IMR-90 (cell line): ENCODE measurements at regions not wholly inside any gene's neighbourhood (a gene's known extent, or its start where the extent isn't known, plus 50 kb on each side); places are given as distances from the start of the nearest gene placed in this dataset.

Experiments
- ATAC-seq: fragments of 200-7000 bp; cut with Tn5 transposase; 2 replicates; pipeline ENCODE4 v1.9.1; 2020; ENCODE audit warnings: low read depth, mild to moderate bottlenecking, moderate library complexity
- BruUV-seq: library from RNA; stranded (reverse); fragments of 400-500 nt; replicated peaks from 2 replicates; lab custom pipeline; 2021; lab: Mats Ljungman, UMichigan
- CTCF ChIA-PET: fragments of 300-600 bp; formaldehyde crosslinking; extraction: SDS; loops from one replicate; lab custom pipeline; 2021; ENCODE audit warnings: antibody characterized with exemption; lab: Yijun Ruan, JAX
- POLR2A ChIA-PET: fragments of 300-600 bp; sonication (Branson Sonifier 250); formaldehyde crosslinking; loops from one replicate; lab custom pipeline; 2022; ENCODE audit warnings: antibody characterized with exemption; ENCODE audit not compliant: unreplicated experiment; lab: Charles Lee
- DNase-seq: peaks from one replicate; pipeline ENCODE4 v3.0.0; 2013
- H2AFZ ChIP-seq: replicated peaks from 2 replicates; pipeline ENCODE3; 2013; ENCODE audit warnings: low read length, mild to moderate bottlenecking; ENCODE audit not compliant: poor library complexity
- H2AK5ac ChIP-seq: 2 replicates; pipeline ENCODE4 v1.6.1; 2013; ENCODE audit warnings: low read depth, low read length, inconsistent platforms
- H2AK9ac ChIP-seq: replicated peaks from 2 replicates; pipeline ENCODE3; 2013; ENCODE audit warnings: mild to moderate bottlenecking, low read depth, low read length, moderate library complexity; ENCODE audit not compliant: poor library complexity
- H2BK120ac ChIP-seq: 2 replicates; pipeline ENCODE4 v1.6.1; 2013; ENCODE audit warnings: low read depth, low read length, inconsistent platforms
- H2BK15ac ChIP-seq: 3 replicates; pipeline ENCODE4 v1.6.1; 2013; ENCODE audit warnings: low read depth, low read length, inconsistent platforms
- H2BK20ac ChIP-seq: 2 replicates; pipeline ENCODE4 v1.6.1; 2013; ENCODE audit warnings: low read depth, mild to moderate bottlenecking, inconsistent platforms, low read length, moderate library complexity
- H2BK5ac ChIP-seq: 2 replicates; pipeline ENCODE4 v1.6.1; 2013; ENCODE audit warnings: mild to moderate bottlenecking, low read depth, low read length, inconsistent platforms; ENCODE audit not compliant: poor library complexity, severe bottlenecking
- H3K14ac ChIP-seq: replicated peaks from 2 replicates; pipeline ENCODE4 v1.6.1; 2013; ENCODE audit warnings: low read depth, low read length, inconsistent platforms
- H3K18ac ChIP-seq: 2 replicates; pipeline ENCODE4 v1.6.1; 2013; ENCODE audit warnings: low read depth, low read length, control low read depth
- H3K23ac ChIP-seq: 2 replicates; pipeline ENCODE4 v1.6.1; 2013; ENCODE audit warnings: low read depth, low read length, inconsistent platforms
- H3K27ac ChIP-seq: 2 replicates; pipeline ENCODE4 v1.5.1; 2013; ENCODE audit warnings: mild to moderate bottlenecking, control low read depth, low read length; ENCODE audit not compliant: insufficient read depth
- H3K27me3 ChIP-seq: 2 replicates; pipeline ENCODE4 v1.6.1; 2013; ENCODE audit warnings: low read length; ENCODE audit not compliant: control insufficient read depth, insufficient read depth
- H3K36me3 ChIP-seq: 2 replicates; pipeline ENCODE4 v1.6.1; 2013; ENCODE audit warnings: low read length, mixed read lengths; ENCODE audit not compliant: control insufficient read depth, insufficient read depth
- H3K4ac ChIP-seq: 2 replicates; pipeline ENCODE4 v1.6.1; 2013; ENCODE audit warnings: low read depth, low read length, inconsistent platforms
- H3K4me1 ChIP-seq: 2 replicates; pipeline ENCODE4 v1.6.1; 2013; ENCODE audit warnings: low read length, mixed read lengths; ENCODE audit not compliant: control insufficient read depth, insufficient read depth
- H3K4me2 ChIP-seq: 2 replicates; pipeline ENCODE4 v1.6.1; 2013; ENCODE audit warnings: low read depth, mild to moderate bottlenecking, control low read depth, low read length, moderate library complexity
- H3K4me3 ChIP-seq: 2 replicates; pipeline ENCODE4 v1.5.1; 2013; ENCODE audit warnings: low read depth, mild to moderate bottlenecking, control low read depth, low read length, moderate library complexity; ENCODE audit not compliant: insufficient read depth
- H3K56ac ChIP-seq: 2 replicates; pipeline ENCODE4 v1.6.1; 2013; ENCODE audit warnings: low read length, inconsistent platforms; ENCODE audit not compliant: insufficient read depth; ENCODE audit errors: extremely low read depth
- H3K79me1 ChIP-seq, 2 experiments: 2 replicates each; pipeline ENCODE4 v1.6.1; 2013; ENCODE audit warnings: low read length in 2 of 2, inconsistent platforms in 1 of 2, low read depth in 1 of 2
- H3K9ac ChIP-seq: 2 replicates; pipeline ENCODE4 v1.6.1; 2013; ENCODE audit warnings: low read depth, low read length, control low read depth
- H3K9me1 ChIP-seq: 2 replicates; pipeline ENCODE4 v1.6.1; 2013; ENCODE audit warnings: low read length, inconsistent platforms; ENCODE audit not compliant: insufficient read depth
- H3K9me3 ChIP-seq: 2 replicates; pipeline ENCODE4 v1.6.1; 2013; ENCODE audit warnings: low read length; ENCODE audit not compliant: control insufficient read depth, insufficient read depth
- H4K20me1 ChIP-seq: 2 replicates; pipeline ENCODE4 v1.6.1; 2013; ENCODE audit warnings: low read length, inconsistent platforms; ENCODE audit not compliant: insufficient read depth
- H4K5ac ChIP-seq: 2 replicates; pipeline ENCODE4 v1.6.1; 2013; ENCODE audit warnings: mild to moderate bottlenecking, low read depth, low read length, control low read depth
- H4K8ac ChIP-seq, 2 experiments: 2 replicates each; pipeline ENCODE4 v1.6.1; 2013; ENCODE audit warnings: low read depth in 2 of 2, low read length in 2 of 2, control low read depth in 1 of 2, inconsistent platforms in 1 of 2
- H4K91ac ChIP-seq: 2 replicates; pipeline ENCODE4 v1.6.1; 2013; ENCODE audit warnings: low read depth, low read length, inconsistent platforms; ENCODE audit not compliant: insufficient read depth
- CEBPB ChIP-seq: IDR thresholded peaks from 2 replicates; pipeline ENCODE4 v1.6.1; 2012; ENCODE audit warnings: low read depth, low read length, improper control_type of control experiment
- CHD1 ChIP-seq: IDR thresholded peaks from 2 replicates; pipeline ENCODE4 v1.6.1; 2012; ENCODE audit warnings: low read depth, low read length, improper control_type of control experiment
- MAZ ChIP-seq: IDR thresholded peaks from 2 replicates; pipeline ENCODE4 v1.6.1; 2012; ENCODE audit warnings: low read depth, mild to moderate bottlenecking, low read length, improper control_type of control experiment, moderate library complexity, borderline replicate concordance
- MXI1 ChIP-seq: IDR thresholded peaks from 2 replicates; pipeline ENCODE4 v1.6.1; 2012; ENCODE audit warnings: low read depth, mild to moderate bottlenecking, low read length, moderate library complexity, borderline replicate concordance
- NFE2L2 ChIP-seq: fragments of 150-350 bp; IDR thresholded peaks from 2 replicates; pipeline ENCODE4 v1.6.1; 2016; ENCODE audit warnings: low read depth, mild to moderate bottlenecking, low read length
- POLR2A ChIP-seq: IDR thresholded peaks from 2 replicates; pipeline ENCODE4 v1.6.1; 2012; ENCODE audit warnings: mild to moderate bottlenecking, low read depth, low read length
- RFX5 ChIP-seq: IDR thresholded peaks from 2 replicates; pipeline ENCODE4 v1.8.0; 2012; ENCODE audit warnings: low read depth, mild to moderate bottlenecking, low read length, moderate library complexity
- USF2 ChIP-seq: fragments of 150-350 bp; IDR thresholded peaks from 2 replicates; pipeline ENCODE4 v1.6.1; 2017; ENCODE audit warnings: mild to moderate bottlenecking, antibody characterized with exemption, low read length, low read depth
- WGBS, 2 experiments: methylation state at CpG; one replicate each; pipeline versions ENCODE4 v1.1.5 to v1.1.7; 2013; ENCODE audit warnings: missing lambda C conversion rate in 2 of 2; ENCODE audit not compliant: insufficient read length in 1 of 2; ENCODE audit errors: extremely low coverage in 2 of 2; 5-methylcytosine and 5-hydroxymethylcytosine counted together
- dilution Hi-C: fragments of 300-500 bp; cut with HindIII; formaldehyde crosslinking; loops from one replicate; pipeline ENCODE4 v1.14.3; 2018; ENCODE audit warnings: low sequenced_read_pairs; ENCODE audit not compliant: unreplicated experiment
- in situ Hi-C: fragments of 300-500 bp; cut with MboI; formaldehyde crosslinking; loops from 3 replicates; pipeline ENCODE4 v1.14.3; 2019; ENCODE audit warnings: low sequenced_read_pairs, inconsistent platforms, mixed read lengths
- intact Hi-C: fragments of 100-400 bp; cut with micrococcal nuclease; formaldehyde crosslinking; loops from 2 replicates; pipeline ENCODE4 v1.10.0; 2022
- TF ChIP-seq, protein P1 (sequence below): fragments of 150-350 bp; IDR thresholded peaks from 2 replicates; pipeline ENCODE4 v1.6.1; 2016; ENCODE audit warnings: low read depth, mild to moderate bottlenecking, low read length, moderate library complexity, borderline replicate concordance
- TF ChIP-seq, protein P2 (sequence below): conservative IDR thresholded peaks from 2 replicates; pipeline ENCODE4 v1.5.1; 2012; ENCODE audit warnings: mild to moderate bottlenecking, low read depth, low read length, improper control_type of control experiment

GRCh38 chr12:89205517-89205916, 146.8 kb downstream of the DUSP6 start:
- H2AK9ac ChIP-seq: no peak overlapping the region
- no peak overlapping the region for H4K91ac ChIP-seq
- BruUV-seq: no TSS peak
- no peak overlapping the region for H3K4me2 ChIP-seq
- DNase-seq (no peak), ATAC-seq (no peak)
- H3K4me1 ChIP-seq: no peaks in the 10 kb centered on the region
- H3K4me3 ChIP-seq: no peak overlapping the region
- POLR2A ChIA-PET: no interaction called here
- in situ Hi-C loops: no loop called here
- H4K8ac ChIP-seq: no peak overlapping the region
- intact Hi-C loops: no loop called here
- dilution Hi-C loops: no loop called here
- no peaks in the 10 kb centered on the region for H4K20me1 ChIP-seq
- no peak overlapping the region for H3K27ac ChIP-seq
- H3K4ac ChIP-seq: no peak overlapping the region
- no peak overlapping the region for H3K18ac ChIP-seq
- WGBS, 2 experiments: no CpG with 5 or more reads among the region's 2 CpGs
- TF ChIP-seq RFX5: no peak
- no peak for TF ChIP-seq USF2
- no peak for TF ChIP-seq MXI1
- TF ChIP-seq, protein P1, sequence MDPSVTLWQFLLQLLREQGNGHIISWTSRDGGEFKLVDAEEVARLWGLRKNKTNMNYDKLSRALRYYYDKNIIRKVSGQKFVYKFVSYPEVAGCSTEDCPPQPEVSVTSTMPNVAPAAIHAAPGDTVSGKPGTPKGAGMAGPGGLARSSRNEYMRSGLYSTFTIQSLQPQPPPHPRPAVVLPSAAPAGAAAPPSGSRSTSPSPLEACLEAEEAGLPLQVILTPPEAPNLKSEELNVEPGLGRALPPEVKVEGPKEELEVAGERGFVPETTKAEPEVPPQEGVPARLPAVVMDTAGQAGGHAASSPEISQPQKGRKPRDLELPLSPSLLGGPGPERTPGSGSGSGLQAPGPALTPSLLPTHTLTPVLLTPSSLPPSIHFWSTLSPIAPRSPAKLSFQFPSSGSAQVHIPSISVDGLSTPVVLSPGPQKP: no peak
- no peak for TF ChIP-seq CEBPB
- no peak for TF ChIP-seq POLR2A
- no peak for TF ChIP-seq CHD1
- TF ChIP-seq MAZ: no peak
- TF ChIP-seq NFE2L2: no peak
- TF ChIP-seq, protein P2, sequence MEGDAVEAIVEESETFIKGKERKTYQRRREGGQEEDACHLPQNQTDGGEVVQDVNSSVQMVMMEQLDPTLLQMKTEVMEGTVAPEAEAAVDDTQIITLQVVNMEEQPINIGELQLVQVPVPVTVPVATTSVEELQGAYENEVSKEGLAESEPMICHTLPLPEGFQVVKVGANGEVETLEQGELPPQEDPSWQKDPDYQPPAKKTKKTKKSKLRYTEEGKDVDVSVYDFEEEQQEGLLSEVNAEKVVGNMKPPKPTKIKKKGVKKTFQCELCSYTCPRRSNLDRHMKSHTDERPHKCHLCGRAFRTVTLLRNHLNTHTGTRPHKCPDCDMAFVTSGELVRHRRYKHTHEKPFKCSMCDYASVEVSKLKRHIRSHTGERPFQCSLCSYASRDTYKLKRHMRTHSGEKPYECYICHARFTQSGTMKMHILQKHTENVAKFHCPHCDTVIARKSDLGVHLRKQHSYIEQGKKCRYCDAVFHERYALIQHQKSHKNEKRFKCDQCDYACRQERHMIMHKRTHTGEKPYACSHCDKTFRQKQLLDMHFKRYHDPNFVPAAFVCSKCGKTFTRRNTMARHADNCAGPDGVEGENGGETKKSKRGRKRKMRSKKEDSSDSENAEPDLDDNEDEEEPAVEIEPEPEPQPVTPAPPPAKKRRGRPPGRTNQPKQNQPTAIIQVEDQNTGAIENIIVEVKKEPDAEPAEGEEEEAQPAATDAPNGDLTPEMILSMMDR: no peak
- H3K79me1 ChIP-seq: no peaks in the 10 kb centered on the region
- H3K9me3 ChIP-seq: no peaks in the 10 kb centered on the region
- no peak overlapping the region for H2BK20ac ChIP-seq
- H2AFZ ChIP-seq: no peak overlapping the region
- no peaks in the 10 kb centered on the region for H3K27me3 ChIP-seq
- H3K14ac ChIP-seq: no peak overlapping the region
- H2AK5ac ChIP-seq: no peak overlapping the region
- H2BK15ac ChIP-seq: no peak overlapping the region
- H3K23ac ChIP-seq: no peak overlapping the region
- H3K56ac ChIP-seq: no peak overlapping the region
- H3K9me1 ChIP-seq: no peaks in the 10 kb centered on the region
- no peak overlapping the region for H3K9ac ChIP-seq
- no peak overlapping the region for H4K5ac ChIP-seq
- H3K36me3 ChIP-seq: no peaks in the 10 kb centered on the region
- CTCF ChIA-PET: interaction anchor here (0.6 kb wide), 1 partner anchor 20 kb away, joined by 4 read pairs; no protein-coding TSS in a partner anchor
- H2BK120ac ChIP-seq: no peak overlapping the region
- H2BK5ac ChIP-seq: no peak overlapping the region
